GM12892 (cell line): ENCODE measurements at regions not wholly inside any gene's neighbourhood (a gene's known extent, or its start where the extent isn't known, plus 50 kb on each side); places are given as distances from the start of the nearest gene placed in this dataset.

Source experiments
- POLR2A ChIP-seq: IDR thresholded peaks from 2 replicates; pipeline ENCODE4 v1.6.1; 2011; ENCODE audit warnings: low read depth, low read length, control low read depth
- POLR2AphosphoS5 ChIP-seq: IDR thresholded peaks from 2 replicates; pipeline ENCODE4 v1.6.1; 2011; ENCODE audit warnings: low read depth, low read length, control low read depth
- TAF1 ChIP-seq: IDR thresholded peaks from 2 replicates; pipeline ENCODE4 v1.6.1; 2011; ENCODE audit warnings: low read depth, mild to moderate bottlenecking, control low read depth, low read length, borderline replicate concordance

- no peak for TF ChIP-seq POLR2AphosphoS5
- no peak for TF ChIP-seq POLR2A
- TF ChIP-seq TAF1: no peak
Observed at GRCh38 chr2:196328088-196328680, 156.8 kb upstream of the STK17B start.
